IMR-90 (cell line): ENCODE measurements at regions not wholly inside any gene's neighbourhood (a gene's known extent, or its start where the extent isn't known, plus 50 kb on each side); places are given as distances from the start of the nearest gene placed in this dataset.

ENCODE experiments used
- ATAC-seq: fragments of 200-7000 bp; cut with Tn5 transposase; 2 replicates; pipeline ENCODE4 v1.9.1; 2020; ENCODE audit warnings: low read depth, mild to moderate bottlenecking, moderate library complexity
- BruUV-seq: library from RNA; stranded (reverse); fragments of 400-500 nt; replicated peaks from 2 replicates; lab custom pipeline; 2021; lab: Mats Ljungman, UMichigan
- CTCF ChIA-PET: fragments of 300-600 bp; formaldehyde crosslinking; extraction: SDS; loops from one replicate; lab custom pipeline; 2021; ENCODE audit warnings: antibody characterized with exemption; lab: Yijun Ruan, JAX
- POLR2A ChIA-PET: fragments of 300-600 bp; sonication (Branson Sonifier 250); formaldehyde crosslinking; loops from one replicate; lab custom pipeline; 2022; ENCODE audit warnings: antibody characterized with exemption; ENCODE audit not compliant: unreplicated experiment; lab: Charles Lee
- DNase-seq: peaks from one replicate; pipeline ENCODE4 v3.0.0; 2013
- H2AFZ ChIP-seq: replicated peaks from 2 replicates; pipeline ENCODE3; 2013; ENCODE audit warnings: low read length, mild to moderate bottlenecking; ENCODE audit not compliant: poor library complexity
- H2AK5ac ChIP-seq: 2 replicates; pipeline ENCODE4 v1.6.1; 2013; ENCODE audit warnings: low read depth, low read length, inconsistent platforms
- H2AK9ac ChIP-seq: replicated peaks from 2 replicates; pipeline ENCODE3; 2013; ENCODE audit warnings: mild to moderate bottlenecking, low read depth, low read length, moderate library complexity; ENCODE audit not compliant: poor library complexity
- H2BK120ac ChIP-seq: 2 replicates; pipeline ENCODE4 v1.6.1; 2013; ENCODE audit warnings: low read depth, low read length, inconsistent platforms
- H2BK15ac ChIP-seq: 3 replicates; pipeline ENCODE4 v1.6.1; 2013; ENCODE audit warnings: low read depth, low read length, inconsistent platforms
- H2BK20ac ChIP-seq: 2 replicates; pipeline ENCODE4 v1.6.1; 2013; ENCODE audit warnings: low read depth, mild to moderate bottlenecking, inconsistent platforms, low read length, moderate library complexity
- H2BK5ac ChIP-seq: 2 replicates; pipeline ENCODE4 v1.6.1; 2013; ENCODE audit warnings: mild to moderate bottlenecking, low read depth, low read length, inconsistent platforms; ENCODE audit not compliant: poor library complexity, severe bottlenecking
- H3K14ac ChIP-seq: replicated peaks from 2 replicates; pipeline ENCODE4 v1.6.1; 2013; ENCODE audit warnings: low read depth, low read length, inconsistent platforms
- H3K18ac ChIP-seq: 2 replicates; pipeline ENCODE4 v1.6.1; 2013; ENCODE audit warnings: low read depth, low read length, control low read depth
- H3K23ac ChIP-seq: 2 replicates; pipeline ENCODE4 v1.6.1; 2013; ENCODE audit warnings: low read depth, low read length, inconsistent platforms
- H3K27ac ChIP-seq: 2 replicates; pipeline ENCODE4 v1.5.1; 2013; ENCODE audit warnings: mild to moderate bottlenecking, control low read depth, low read length; ENCODE audit not compliant: insufficient read depth
- H3K27me3 ChIP-seq: 2 replicates; pipeline ENCODE4 v1.6.1; 2013; ENCODE audit warnings: low read length; ENCODE audit not compliant: control insufficient read depth, insufficient read depth
- H3K36me3 ChIP-seq: 2 replicates; pipeline ENCODE4 v1.6.1; 2013; ENCODE audit warnings: low read length, mixed read lengths; ENCODE audit not compliant: control insufficient read depth, insufficient read depth
- H3K4ac ChIP-seq: 2 replicates; pipeline ENCODE4 v1.6.1; 2013; ENCODE audit warnings: low read depth, low read length, inconsistent platforms
- H3K4me1 ChIP-seq: 2 replicates; pipeline ENCODE4 v1.6.1; 2013; ENCODE audit warnings: low read length, mixed read lengths; ENCODE audit not compliant: control insufficient read depth, insufficient read depth
- H3K4me2 ChIP-seq: 2 replicates; pipeline ENCODE4 v1.6.1; 2013; ENCODE audit warnings: low read depth, mild to moderate bottlenecking, control low read depth, low read length, moderate library complexity
- H3K4me3 ChIP-seq: 2 replicates; pipeline ENCODE4 v1.5.1; 2013; ENCODE audit warnings: low read depth, mild to moderate bottlenecking, control low read depth, low read length, moderate library complexity; ENCODE audit not compliant: insufficient read depth
- H3K56ac ChIP-seq: 2 replicates; pipeline ENCODE4 v1.6.1; 2013; ENCODE audit warnings: low read length, inconsistent platforms; ENCODE audit not compliant: insufficient read depth; ENCODE audit errors: extremely low read depth
- H3K79me1 ChIP-seq, 2 experiments: 2 replicates each; pipeline ENCODE4 v1.6.1; 2013; ENCODE audit warnings: low read length in 2 of 2, inconsistent platforms in 1 of 2, low read depth in 1 of 2
- H3K9ac ChIP-seq: 2 replicates; pipeline ENCODE4 v1.6.1; 2013; ENCODE audit warnings: low read depth, low read length, control low read depth
- H3K9me1 ChIP-seq: 2 replicates; pipeline ENCODE4 v1.6.1; 2013; ENCODE audit warnings: low read length, inconsistent platforms; ENCODE audit not compliant: insufficient read depth
- H3K9me3 ChIP-seq: 2 replicates; pipeline ENCODE4 v1.6.1; 2013; ENCODE audit warnings: low read length; ENCODE audit not compliant: control insufficient read depth, insufficient read depth
- H4K20me1 ChIP-seq: 2 replicates; pipeline ENCODE4 v1.6.1; 2013; ENCODE audit warnings: low read length, inconsistent platforms; ENCODE audit not compliant: insufficient read depth
- H4K5ac ChIP-seq: 2 replicates; pipeline ENCODE4 v1.6.1; 2013; ENCODE audit warnings: mild to moderate bottlenecking, low read depth, low read length, control low read depth
- H4K8ac ChIP-seq, 2 experiments: 2 replicates each; pipeline ENCODE4 v1.6.1; 2013; ENCODE audit warnings: low read depth in 2 of 2, low read length in 2 of 2, control low read depth in 1 of 2, inconsistent platforms in 1 of 2
- H4K91ac ChIP-seq: 2 replicates; pipeline ENCODE4 v1.6.1; 2013; ENCODE audit warnings: low read depth, low read length, inconsistent platforms; ENCODE audit not compliant: insufficient read depth
- BHLHE40 ChIP-seq: fragments of 150-350 bp; IDR thresholded peaks from 2 replicates; pipeline ENCODE4 v1.6.1; 2016; ENCODE audit warnings: mild to moderate bottlenecking, low read depth, low read length
- CEBPB ChIP-seq: IDR thresholded peaks from 2 replicates; pipeline ENCODE4 v1.6.1; 2012; ENCODE audit warnings: low read depth, low read length, improper control_type of control experiment
- CHD1 ChIP-seq: IDR thresholded peaks from 2 replicates; pipeline ENCODE4 v1.6.1; 2012; ENCODE audit warnings: low read depth, low read length, improper control_type of control experiment
- CTCF ChIP-seq: conservative IDR thresholded peaks from 2 replicates; pipeline ENCODE4 v1.5.1; 2012; ENCODE audit warnings: mild to moderate bottlenecking, low read depth, low read length, improper control_type of control experiment
- ELK1 ChIP-seq: fragments of 150-350 bp; IDR thresholded peaks from 2 replicates; pipeline ENCODE4 v1.6.1; 2016; ENCODE audit warnings: low read depth, mild to moderate bottlenecking, low read length, moderate library complexity, borderline replicate concordance
- FOS ChIP-seq: fragments of 150-350 bp; IDR thresholded peaks from 2 replicates; pipeline ENCODE4 v1.6.1; 2016; ENCODE audit warnings: low read depth, low read length
- MAFK ChIP-seq: IDR thresholded peaks from 2 replicates; pipeline ENCODE4 v1.6.1; 2012; ENCODE audit warnings: low read depth, low read length, improper control_type of control experiment
- MAZ ChIP-seq: IDR thresholded peaks from 2 replicates; pipeline ENCODE4 v1.6.1; 2012; ENCODE audit warnings: low read depth, mild to moderate bottlenecking, low read length, improper control_type of control experiment, moderate library complexity, borderline replicate concordance
- MXI1 ChIP-seq: IDR thresholded peaks from 2 replicates; pipeline ENCODE4 v1.6.1; 2012; ENCODE audit warnings: low read depth, mild to moderate bottlenecking, low read length, moderate library complexity, borderline replicate concordance
- NFE2L2 ChIP-seq: fragments of 150-350 bp; IDR thresholded peaks from 2 replicates; pipeline ENCODE4 v1.6.1; 2016; ENCODE audit warnings: low read depth, mild to moderate bottlenecking, low read length
- POLR2A ChIP-seq: IDR thresholded peaks from 2 replicates; pipeline ENCODE4 v1.6.1; 2012; ENCODE audit warnings: mild to moderate bottlenecking, low read depth, low read length
- RAD21 ChIP-seq: IDR thresholded peaks from 2 replicates; pipeline ENCODE4 v1.6.1; 2012; ENCODE audit warnings: low read length, improper control_type of control experiment
- RCOR1 ChIP-seq: IDR thresholded peaks from 2 replicates; pipeline ENCODE4 v1.6.1; 2012; ENCODE audit warnings: mild to moderate bottlenecking, low read length, improper control_type of control experiment; ENCODE audit not compliant: insufficient replicate concordance
- RFX5 ChIP-seq: IDR thresholded peaks from 2 replicates; pipeline ENCODE4 v1.8.0; 2012; ENCODE audit warnings: low read depth, mild to moderate bottlenecking, low read length, moderate library complexity
- SMC3 ChIP-seq: fragments of 150-350 bp; IDR thresholded peaks from 2 replicates; pipeline ENCODE4 v1.6.1; 2016; ENCODE audit warnings: low read depth, mild to moderate bottlenecking, antibody characterized with exemption, low read length, moderate library complexity
- USF2 ChIP-seq: fragments of 150-350 bp; IDR thresholded peaks from 2 replicates; pipeline ENCODE4 v1.6.1; 2017; ENCODE audit warnings: mild to moderate bottlenecking, antibody characterized with exemption, low read length, low read depth
- WGBS, 2 experiments: methylation state at CpG; one replicate each; pipeline versions ENCODE4 v1.1.5 to v1.1.7; 2013; ENCODE audit warnings: missing lambda C conversion rate in 2 of 2; ENCODE audit not compliant: insufficient read length in 1 of 2; ENCODE audit errors: extremely low coverage in 2 of 2; 5-methylcytosine and 5-hydroxymethylcytosine counted together
- dilution Hi-C: fragments of 300-500 bp; cut with HindIII; formaldehyde crosslinking; loops from one replicate; pipeline ENCODE4 v1.14.3; 2018; ENCODE audit warnings: low sequenced_read_pairs; ENCODE audit not compliant: unreplicated experiment
- in situ Hi-C: fragments of 300-500 bp; cut with MboI; formaldehyde crosslinking; loops from 3 replicates; pipeline ENCODE4 v1.14.3; 2019; ENCODE audit warnings: low sequenced_read_pairs, inconsistent platforms, mixed read lengths
- intact Hi-C: fragments of 100-400 bp; cut with micrococcal nuclease; formaldehyde crosslinking; loops from 2 replicates; pipeline ENCODE4 v1.10.0; 2022

- Histone ChIP-seq H4K5ac (no peak overlapping the region), H4K8ac (no peak overlapping the region), H2AK5ac (no peak overlapping the region), H3K4me2 (no peak overlapping the region), H3K14ac (no peak overlapping the region), H3K27ac (no peak overlapping the region), H3K56ac (no peak overlapping the region), H2AK9ac (no peak overlapping the region), H2AFZ (no peak overlapping the region), H3K4ac (no peak overlapping the region), H3K23ac (no peak overlapping the region), H3K36me3 (no peaks in the 10 kb centered on the region), H2BK5ac (no peak overlapping the region), H4K20me1 (no peaks in the 10 kb centered on the region), H4K91ac (no peak overlapping the region), H3K27me3 (no peaks in the 10 kb centered on the region), H3K18ac (no peak overlapping the region), H2BK20ac (no peak overlapping the region), H3K9ac (no peak overlapping the region), H2BK120ac (no peak overlapping the region), H3K4me1 (no peaks in the 10 kb centered on the region), H3K9me1 (no peaks in the 10 kb centered on the region), H2BK15ac (no peak overlapping the region), H3K79me1 (no peaks in the 10 kb centered on the region), H3K9me3 (no peaks in the 10 kb centered on the region), H3K4me3 (no peak overlapping the region)
- dilution Hi-C loops: no loop called here
- BruUV-seq: no TSS peak
- intact Hi-C loops: no loop called here
- in situ Hi-C loops: no loop called here
- WGBS, 2 experiments: no CpG with 5 or more reads among the region's 3 CpGs
- ChIA-PET POLR2A (no interaction called here), CTCF (no interaction called here)
- ATAC-seq: no peak
- no peak for TF ChIP-seq USF2
- no peak for TF ChIP-seq RFX5
- no peak for TF ChIP-seq SMC3
- no peak for TF ChIP-seq MAFK
- no peak for TF ChIP-seq BHLHE40
- no peak for TF ChIP-seq CTCF
- TF ChIP-seq FOS: no peak
- no peak for TF ChIP-seq MAZ
- no peak for TF ChIP-seq CEBPB
- TF ChIP-seq RCOR1: no peak
- TF ChIP-seq POLR2A: no peak
- no peak for TF ChIP-seq CHD1
- TF ChIP-seq NFE2L2: no peak
- TF ChIP-seq RAD21: no peak
- TF ChIP-seq ELK1: no peak
- no peak for TF ChIP-seq MXI1
- no peak for DNase-seq
Measured at GRCh38 chr9:82128011-82128696, 139.6 kb downstream of the SPATA31D1 start.
